Suppressor macrophage treated with lipopolysaccharide for 4 hours (primary cell): ENCODE measurements at regions not wholly inside any gene's neighbourhood (a gene's known extent, or its start where the extent isn't known, plus 50 kb on each side); places are given as distances from the start of the nearest gene placed in this dataset.

Experiments used
- DNase-seq: peaks from one replicate; pipeline ENCODE4 v3.0.0-alpha.2; 2020

- DNase-seq: no peak
These were observed 139.5 kb downstream of the KIF18A start for GRCh38 chr11:27968461-27968860.

GRCh38 chr11:27965559-27965958 is 142.4 kb downstream of the KIF18A start:
- DNase-seq: no peak

GRCh38 chr11:27963370-27963769 is 144.6 kb downstream of the KIF18A start:
- DNase-seq: no peak

- DNase-seq: no peak
These were observed 157.8 kb downstream of the KIF18A start for GRCh38 chr11:27949951-27950738.

GRCh38 chr11:27945348-27945747 is 162.6 kb downstream of the KIF18A start:
- no peak for DNase-seq

GRCh38 chr11:27938011-27938410 is 169.9 kb downstream of the KIF18A start:
- no peak for DNase-seq

- DNase-seq: no peak
These were observed 173.2 kb downstream of the KIF18A start for GRCh38 chr11:27934830-27935145.

- DNase-seq: no peak
These were observed 173.7 kb downstream of the KIF18A start for GRCh38 chr11:27933992-27934829.

GRCh38 chr11:27931770-27932169 is 176.2 kb downstream of the KIF18A start:
- DNase-seq: no peak

- no peak for DNase-seq
These were observed 177.0 kb downstream of the KIF18A start for GRCh38 chr11:27930946-27931345.

GRCh38 chr11:27928809-27929208 is 179.1 kb downstream of the KIF18A start:
- no peak for DNase-seq

- DNase-seq: no peak
These were observed 180.9 kb downstream of the KIF18A start for GRCh38 chr11:27926981-27927481.

- no peak for DNase-seq
These were observed 181.5 kb downstream of the KIF18A start for GRCh38 chr11:27926486-27926885.

GRCh38 chr11:27921472-27921871 is 186.5 kb downstream of the KIF18A start:
- no peak for DNase-seq

GRCh38 chr11:27916541-27917100 is 191.3 kb downstream of the KIF18A start:
- DNase-seq: no peak

- no peak for DNase-seq
These were observed 193.9 kb downstream of the KIF18A start for GRCh38 chr11:27914080-27914479.

- no peak for DNase-seq
These were observed 194.3 kb downstream of the KIF18A start for GRCh38 chr11:27913650-27914049.

GRCh38 chr11:27912916-27913315 is 195.0 kb downstream of the KIF18A start:
- no peak for DNase-seq

GRCh38 chr11:27910186-27910931 is 197.6 kb downstream of the KIF18A start:
- no peak for DNase-seq

GRCh38 chr11:27909386-27909785 is 198.6 kb downstream of the KIF18A start:
- DNase-seq: no peak

- no peak for DNase-seq
These were observed 199.3 kb downstream of the KIF18A start for GRCh38 chr11:27908621-27909020.

GRCh38 chr11:27907530-27907929 is 200.4 kb downstream of the KIF18A start:
- no peak for DNase-seq

GRCh38 chr11:27907091-27907490 is 200.9 kb downstream of the KIF18A start:
- no peak for DNase-seq
